HCT116 (cell line): ENCODE measurements at regions not wholly inside any gene's neighbourhood (a gene's known extent, or its start where the extent isn't known, plus 50 kb on each side); places are given as distances from the start of the nearest gene placed in this dataset.

Experiments used
- ATAC-seq: fragments of 200-7000 bp; cut with Tn5 transposase; 2 replicates; pipeline ENCODE4 v1.9.1; 2020; ENCODE audit warnings: mild to moderate bottlenecking, moderate library complexity
- BruUV-seq: library from RNA; stranded (reverse); fragments of 400-500 nt; replicated peaks from 2 replicates; lab custom pipeline; 2021; lab: Mats Ljungman, UMichigan
- CTCF ChIA-PET: fragments of 300-600 bp; sonication (Branson Sonifier 250); formaldehyde crosslinking; loops from one replicate; lab custom pipeline; 2021; ENCODE audit warnings: antibody characterized with exemption; lab: Charles Lee
- POLR2A ChIA-PET: fragments of 300-600, 350-600 bp; sonication (Branson Sonifier 250); formaldehyde crosslinking; loops from one replicate; lab custom pipeline; 2021; ENCODE audit warnings: antibody characterized with exemption; lab: Charles Lee
- RAD21 ChIA-PET, 2 experiments: fragments of 300-600 bp; sonication (Branson Sonifier 250); formaldehyde crosslinking; loops; one replicate each; lab custom pipeline; 2023; ENCODE audit warnings: low total read pairs in 2 of 2; ENCODE audit not compliant: uncharacterized antibody in 2 of 2, unreplicated experiment in 2 of 2, low non-redundant PET in 1 of 2; lab: Charles Lee
- DNase-seq: peaks from one replicate; pipeline ENCODE4 v3.0.0-alpha.2; 2010; ENCODE audit warnings: low read depth, low spot score
- H2AFZ ChIP-seq: fragments of 200-600 bp; shearing (Covaris generic), sonication (generic); 2 replicates; pipeline ENCODE4 v1.6.1; 2017; ENCODE audit warnings: low read depth, mixed run types, mixed read lengths, antibody characterized with exemption, low read length; ENCODE audit not compliant: poor library complexity, severe bottlenecking
- H3K27ac ChIP-seq: 2 replicates; pipeline ENCODE4 v1.5.1; 2012; ENCODE audit warnings: low read depth, low read length
- H3K27me3 ChIP-seq: fragments of 200-600 bp; sonication (generic); 2 replicates; pipeline ENCODE4 v1.6.1; 2016; ENCODE audit warnings: mixed run types, low read length, mixed read lengths; ENCODE audit not compliant: insufficient read depth
- H3K36me3 ChIP-seq, 2 experiments: fragments of 200-500 bp in 1 of 2; fragments of 200-600 bp in 1 of 2; sonication (Bioruptor generic) in 1 of 2; sonication (generic) in 1 of 2; 2 replicates each; pipeline versions ENCODE4 v1.5.1 to v1.6.1; 2014 to 2016; ENCODE audit warnings: low read length in 2 of 2, inconsistent platforms in 1 of 2, mixed read lengths in 1 of 2, mixed run types in 1 of 2; ENCODE audit not compliant: insufficient read depth in 2 of 2, control insufficient read depth in 1 of 2
- H3K4me1 ChIP-seq, 2 experiments: fragments of 200-600 bp in 1 of 2; sonication (generic) in 1 of 2; 2 replicates each; pipeline versions ENCODE4 v1.5.1 to v1.6.1; 2012 to 2017; ENCODE audit warnings: low read length in 2 of 2, inconsistent platforms in 1 of 2, mild to moderate bottlenecking in 1 of 2, mixed read lengths in 1 of 2, mixed run types in 1 of 2, moderate library complexity in 1 of 2; ENCODE audit not compliant: insufficient read depth in 2 of 2, control insufficient read depth in 1 of 2
- H3K4me2 ChIP-seq: fragments of 200-600 bp; sonication (generic); 2 replicates; pipeline ENCODE4 v1.6.1; 2017; ENCODE audit warnings: mixed run types, low read length, mixed read lengths
- H3K4me3 ChIP-seq, 2 experiments: fragments of 200-600 bp in 1 of 2; sonication (generic) in 1 of 2; replicated peaks in 1 of 2; 2 replicates each; pipeline ENCODE4 v1.5.1; 2011 to 2016; ENCODE audit warnings: low read length in 2 of 2, control low read depth in 1 of 2, low read depth in 1 of 2, mild to moderate bottlenecking in 1 of 2, mixed read lengths in 1 of 2, mixed run types in 1 of 2
- H3K79me2 ChIP-seq: fragments of 200-600 bp; sonication (generic); 2 replicates; pipeline ENCODE4 v1.6.1; 2017; ENCODE audit warnings: mild to moderate bottlenecking, mixed run types, low read length, moderate library complexity, mixed read lengths; ENCODE audit not compliant: insufficient read depth
- H3K9ac ChIP-seq: fragments of 200-600 bp; sonication (generic); 2 replicates; pipeline ENCODE4 v1.6.1; 2016; ENCODE audit warnings: low read length, mixed read lengths
- H3K9me2 ChIP-seq: fragments of 200-600 bp; sonication (generic), shearing (Covaris generic); 2 replicates; pipeline ENCODE4 v1.6.1; 2017; ENCODE audit warnings: mixed run types, mild to moderate bottlenecking, moderate library complexity; ENCODE audit not compliant: insufficient read depth
- H3K9me3 ChIP-seq, 2 experiments: fragments of 200-500 bp in 1 of 2; fragments of 200-600 bp in 1 of 2; sonication (Bioruptor generic) in 1 of 2; sonication (generic) in 1 of 2; 2 replicates each; pipeline ENCODE4 v1.6.1; 2014 to 2017; ENCODE audit warnings: low read length in 2 of 2, mixed read lengths in 2 of 2, inconsistent platforms in 1 of 2, low read depth in 1 of 2, mild to moderate bottlenecking in 1 of 2, mixed run types in 1 of 2, moderate library complexity in 1 of 2; ENCODE audit not compliant: control insufficient read depth in 1 of 2, insufficient read depth in 1 of 2
- H4K20me1 ChIP-seq: fragments of 200-600 bp; sonication (generic), shearing (Covaris generic); 2 replicates; pipeline ENCODE4 v1.6.1; 2017; ENCODE audit warnings: mixed run types, mild to moderate bottlenecking, moderate library complexity; ENCODE audit not compliant: insufficient read depth
- ATF3 ChIP-seq: IDR thresholded peaks from 2 replicates; pipeline ENCODE4 v1.6.1; 2012
- CBX3 ChIP-seq: IDR thresholded peaks from 2 replicates; pipeline ENCODE4 v1.6.1; 2012; ENCODE audit warnings: low read depth
- CTCF ChIP-seq, 3 experiments: fragments of 200-600 bp in 1 of 3; sonication (generic) in 1 of 3; IDR thresholded peaks in 2 of 3; conservative IDR thresholded peaks in 1 of 3; 2 replicates each; pipeline ENCODE4 v1.5.1; 2012 to 2017; ENCODE audit warnings: low read depth in 2 of 3, low read length in 2 of 3, antibody characterized with exemption in 1 of 3, borderline replicate concordance in 1 of 3, control low read depth in 1 of 3, mild to moderate bottlenecking in 1 of 3, mixed read lengths in 1 of 3, mixed run types in 1 of 3, moderate library complexity in 1 of 3; ENCODE audit not compliant: insufficient read depth in 1 of 3
- EGR1 ChIP-seq: IDR thresholded peaks from 2 replicates; pipeline ENCODE4 v1.6.1; 2012; ENCODE audit warnings: low read depth
- EZH2phosphoT487 ChIP-seq: fragments of 200-600 bp; IDR thresholded peaks from 2 replicates; pipeline ENCODE4 v1.6.1; 2018; ENCODE audit warnings: antibody characterized with exemption, borderline replicate concordance
- JUND ChIP-seq: IDR thresholded peaks from 2 replicates; pipeline ENCODE4 v1.6.1; 2012
- MAX ChIP-seq: IDR thresholded peaks from 2 replicates; pipeline ENCODE4 v1.6.1; 2012
- POLR2AphosphoS5 ChIP-seq: IDR thresholded peaks from 2 replicates; pipeline ENCODE4 v1.6.1; 2011; ENCODE audit warnings: mild to moderate bottlenecking, low read depth, low read length, moderate library complexity
- SIN3A ChIP-seq: IDR thresholded peaks from 2 replicates; pipeline ENCODE4 v1.6.1; 2012; ENCODE audit warnings: low read depth
- SP1 ChIP-seq: IDR thresholded peaks from 2 replicates; pipeline ENCODE4 v1.6.1; 2012; ENCODE audit warnings: low read depth
- SRF ChIP-seq: IDR thresholded peaks from 2 replicates; pipeline ENCODE4 v1.6.1; 2012; ENCODE audit warnings: low read depth
- TCF7L2 ChIP-seq: IDR thresholded peaks from 2 replicates; pipeline ENCODE4 v1.7.0; 2011; ENCODE audit warnings: borderline replicate concordance, inconsistent platforms; ENCODE audit not compliant: insufficient read depth, insufficient read length; ENCODE audit errors: extremely low read depth
- ZBTB33 ChIP-seq: IDR thresholded peaks from 2 replicates; pipeline ENCODE4 v1.6.1; 2011; ENCODE audit warnings: mild to moderate bottlenecking, low read length, moderate library complexity; ENCODE audit not compliant: insufficient replicate concordance; ENCODE audit errors: extremely low read depth
- ZFX ChIP-seq: fragments of 450-650 bp; IDR thresholded peaks from 2 replicates; pipeline ENCODE4 v1.6.1; 2017
- intact Hi-C: fragments of 100-400 bp; cut with micrococcal nuclease; formaldehyde crosslinking; loops from 2 replicates; pipeline ENCODE4 v1.10.0; 2022

GRCh38 chr2:18427762-18428161, 132.7 kb downstream of the RDH14 start:
- intact Hi-C loops, result no loop called here
- H2AFZ ChIP-seq, result no peak overlapping the region
- H3K9me2 ChIP-seq, result no peaks in the 10 kb centered on the region
- no peaks in the 10 kb centered on the region for H3K9me3 ChIP-seq
- no peak overlapping the region for H3K27ac ChIP-seq
- H3K79me2 ChIP-seq, result no peaks in the 10 kb centered on the region
- H3K9ac ChIP-seq, result no peak overlapping the region
- no peaks in the 10 kb centered on the region for H4K20me1 ChIP-seq
- TF ChIP-seq ATF3 (no peak), ZFX (no peak), EZH2phosphoT487 (no peak), SRF (no peak), JUND (no peak), POLR2AphosphoS5 (no peak), ZBTB33 (no peak), CTCF (IDR thresholded peaks at IDR 0.05 in 2 of 3, conservative IDR thresholded peaks at IDR 0.05 in 1 of 3; ENCODE audit: borderline replicate concordance in 1 of 3, insufficient read depth in 1 of 3, low read depth in 2 of 3, low read length in 2 of 3) (no peak), CBX3 (no peak), SP1 (no peak), TCF7L2 (no peak), MAX (no peak), EGR1 (no peak), SIN3A (no peak)
- DNase-seq (no peak), ATAC-seq (no peak)
- peaks cover 21% of the 10 kb centered on the region; the same call in 1 of the 2 replicates for H3K27me3 ChIP-seq
- H3K4me1 ChIP-seq, result no peaks in the 10 kb centered on the region
- POLR2A ChIA-PET, result no interaction called here
- RAD21 ChIA-PET, result no interaction called here
- CTCF ChIA-PET, result no interaction called here
- H3K4me3 ChIP-seq, result no peak overlapping the region
- no peak overlapping the region for H3K4me2 ChIP-seq
- H3K36me3 ChIP-seq, result no peaks in the 10 kb centered on the region
- no TSS peak for BruUV-seq
